ENCODE measurements at regions not wholly inside any gene's neighbourhood (a gene's known extent, or its start where the extent isn't known, plus 50 kb on each side); places are given as distances from the start of the nearest gene placed in this dataset.
A peak's percentile ranks its signal among the peaks of the same experiment; 100 is the strongest.
"Not testable (repeated sequence)": the region's sequence is repeated elsewhere in the genome, so short reads cannot be mapped to it uniquely, and the experiment has no call there.

- not testable (repeated sequence) for DNase-seq (ENCODE audit: low spot score in 2 of 2); FAIRE-seq
These were observed 1253.6 kb downstream of the RPIA start for GRCh38 chr2:89945004-89945616.

DNA sequence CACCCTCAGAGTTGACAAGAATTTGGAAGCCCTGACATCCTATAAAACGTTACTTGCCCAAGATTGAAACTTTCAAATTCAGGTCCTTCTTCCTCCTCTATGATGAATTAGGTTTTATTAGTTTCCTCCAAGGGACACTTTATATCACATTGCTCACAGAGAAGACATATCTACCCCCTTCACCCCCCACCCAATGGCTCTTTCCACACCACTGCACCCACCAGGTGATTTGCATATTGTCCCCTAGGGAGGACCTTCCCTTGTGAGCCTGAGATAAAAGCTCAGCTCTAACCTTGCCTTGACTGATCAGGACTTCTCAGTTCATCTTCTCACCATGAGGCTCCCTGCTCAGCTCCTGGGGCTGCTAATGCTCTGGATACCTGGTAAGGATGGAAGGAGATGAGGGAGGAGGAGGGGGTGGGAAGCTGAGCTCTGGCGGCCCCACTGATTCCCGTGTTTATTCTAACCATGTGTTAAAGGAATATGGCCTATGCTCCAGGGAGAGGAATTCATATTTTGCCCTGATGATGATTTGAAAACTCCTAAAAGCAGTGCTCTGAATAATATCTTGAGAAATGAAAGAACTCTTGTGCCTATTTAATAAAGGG, 1255.8 kb downstream of the RPIA start:
- FAIRE-seq; DNase-seq (ENCODE audit: low spot score in 2 of 2): not testable (repeated sequence)

DNA sequence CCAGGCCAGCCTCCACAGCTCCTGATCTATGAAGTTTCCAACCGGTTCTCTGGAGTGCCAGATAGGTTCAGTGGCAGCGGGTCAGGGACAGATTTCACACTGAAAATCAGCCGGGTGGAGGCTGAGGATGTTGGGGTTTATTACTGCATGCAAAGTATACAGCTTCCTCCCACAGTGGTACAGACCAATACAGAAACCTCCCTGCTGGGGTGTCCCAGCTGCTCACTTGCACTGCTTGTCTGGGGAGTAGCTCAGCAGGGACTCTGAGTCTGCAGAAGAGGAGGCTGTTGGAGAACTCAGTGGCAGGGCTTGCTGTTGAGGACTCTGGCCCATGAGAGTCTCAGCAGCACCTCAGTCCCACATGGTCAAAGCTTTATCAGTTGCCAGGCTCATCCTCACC, 1256.6 kb downstream of the RPIA start:
- DNase-seq (ENCODE audit: low spot score in 2 of 2); FAIRE-seq: not testable (repeated sequence)

DNA sequence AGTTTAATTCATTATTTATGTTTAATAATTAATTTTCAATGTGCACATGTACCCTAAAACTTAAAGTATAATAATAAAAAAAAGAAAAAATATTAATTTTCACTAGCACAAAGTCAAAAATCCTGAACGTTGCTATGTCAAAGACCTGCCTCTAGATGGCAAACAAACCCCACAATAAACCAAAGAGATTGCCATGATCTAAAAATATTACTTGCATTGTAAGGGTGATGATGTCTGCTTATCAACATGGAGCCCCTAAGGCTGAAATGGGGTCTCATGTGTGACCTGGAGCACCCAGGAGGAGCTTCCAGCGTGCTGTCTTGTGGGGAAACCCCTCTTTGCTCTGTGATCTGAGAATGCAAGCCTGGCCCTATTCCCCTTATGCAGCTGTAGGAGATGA, 1259.3 kb downstream of the RPIA start:
- not testable (repeated sequence) for DNase-seq (ENCODE audit: low spot score in 2 of 2)
- peak; percentile 90 for FAIRE-seq

GRCh38 chr2:89957236-89957635, 1265.8 kb downstream of the RPIA start:
- not testable (repeated sequence) for FAIRE-seq; DNase-seq (ENCODE audit: low spot score in 2 of 2)

- not testable (repeated sequence) for DNase-seq (ENCODE audit: low spot score in 2 of 2)
- peak; percentile 47 for FAIRE-seq
These were observed 1268.4 kb downstream of the RPIA start for GRCh38 chr2:89959729-89960378.

GRCh38 chr2:89960570-89960969, 1269.1 kb downstream of the RPIA start:
- DNase-seq (ENCODE audit: low spot score in 2 of 2); FAIRE-seq: not testable (repeated sequence)

DNA sequence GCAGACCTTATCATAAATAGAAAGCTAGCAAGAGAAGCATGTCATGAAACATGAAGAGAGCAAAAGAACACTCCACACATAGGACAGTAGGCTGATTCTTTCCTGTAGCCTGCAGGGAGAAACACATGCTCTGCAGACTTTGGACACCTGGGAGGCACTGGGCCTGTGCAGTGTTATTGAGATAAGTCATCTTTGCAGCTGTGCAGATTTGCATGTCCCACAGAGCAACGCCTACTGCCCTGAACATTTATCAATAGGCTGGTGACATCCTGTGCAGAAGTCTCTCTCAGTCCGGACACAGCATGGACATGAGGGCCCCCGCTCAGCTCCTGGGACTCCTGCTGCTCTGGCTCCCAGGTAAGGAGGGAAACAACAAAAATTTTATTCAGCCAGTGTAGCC, 1277.1 kb downstream of the RPIA start:
- FAIRE-seq; DNase-seq (ENCODE audit: low spot score in 2 of 2): not testable (repeated sequence)

GRCh38 chr2:89969190-89969589, 1277.7 kb downstream of the RPIA start:
- not testable (repeated sequence) for FAIRE-seq

DNA sequence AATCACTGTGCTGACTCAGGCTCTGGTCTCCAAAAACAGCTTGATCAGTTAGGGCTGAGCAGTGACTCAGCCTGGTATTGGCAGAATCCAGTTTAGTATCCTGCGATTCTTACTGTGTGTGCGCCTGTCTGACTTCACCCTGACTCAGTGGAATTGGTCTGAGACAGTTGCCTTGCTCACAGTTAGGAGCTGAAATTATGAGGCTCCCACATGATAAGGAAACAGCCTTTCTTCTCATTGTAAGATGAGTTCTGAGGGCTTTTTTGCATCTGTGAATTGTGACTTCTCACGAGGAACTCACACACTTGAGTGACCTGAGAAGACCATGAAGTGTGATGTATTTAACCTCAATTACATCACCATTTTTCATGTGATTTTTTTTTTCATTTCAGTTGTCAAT, 1282.4 kb downstream of the RPIA start:
- not testable (repeated sequence) for DNase-seq (ENCODE audit: low spot score in 2 of 2); FAIRE-seq

More at GRCh38 chr2:89969190-89969589, 1277.7 kb downstream of the RPIA start:
- not testable (repeated sequence) for DNase-seq (ENCODE audit: low spot score in 2 of 2)

GRCh38 chr2:89979826-89980537, 1288.5 kb downstream of the RPIA start:
- not testable (repeated sequence) for DNase-seq (ENCODE audit: low spot score in 2 of 2); FAIRE-seq

- DNase-seq (ENCODE audit: low spot score in 2 of 2); FAIRE-seq: not testable (repeated sequence)
These were observed 1290.8 kb downstream of the RPIA start for GRCh38 chr2:89982246-89982645.

DNA sequence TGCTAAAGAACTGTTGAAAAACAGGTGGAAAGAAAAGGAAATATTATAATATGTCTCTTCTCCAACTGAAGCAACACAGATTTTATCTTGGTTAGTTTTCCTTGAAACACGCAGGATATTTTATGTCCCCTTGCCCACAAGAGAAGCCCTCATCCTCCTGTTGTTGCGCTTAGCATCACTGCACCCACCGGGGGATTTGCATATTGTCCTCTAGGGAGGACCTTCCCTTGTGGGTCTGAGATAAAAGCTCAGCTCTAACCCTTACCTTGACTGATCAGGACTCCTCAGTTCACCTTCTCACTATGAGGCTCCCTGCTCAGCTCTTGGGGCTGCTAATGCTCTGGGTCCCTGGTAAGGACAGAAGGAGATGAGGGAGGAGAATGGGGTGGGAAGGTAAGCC, 1294.2 kb downstream of the RPIA start:
- not testable (repeated sequence) for DNase-seq (ENCODE audit: low spot score in 2 of 2); FAIRE-seq

DNA sequence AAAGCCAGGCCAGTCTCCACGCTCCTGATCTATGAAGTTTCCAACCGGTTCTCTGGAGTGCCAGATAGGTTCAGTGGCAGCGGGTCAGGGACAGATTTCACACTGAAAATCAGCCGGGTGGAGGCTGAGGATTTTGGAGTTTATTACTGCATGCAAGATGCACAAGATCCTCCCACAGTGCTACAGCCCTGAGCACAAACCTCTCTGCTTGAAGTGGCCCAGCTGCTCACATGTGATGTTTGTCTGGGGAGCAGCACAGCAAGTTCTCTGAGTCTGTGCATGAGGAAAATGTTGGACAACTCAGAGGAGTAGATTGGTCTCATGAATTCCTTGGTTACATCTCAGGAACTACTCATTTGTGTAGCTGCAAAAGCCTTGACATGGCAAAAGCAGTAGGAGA, 1295.1 kb downstream of the RPIA start:
- not testable (repeated sequence) for FAIRE-seq; DNase-seq (ENCODE audit: low spot score in 2 of 2)

- not testable (repeated sequence) for FAIRE-seq; DNase-seq (ENCODE audit: low spot score in 2 of 2)
These were observed 1305.3 kb downstream of the RPIA start for GRCh38 chr2:89996779-89997178.

DNA sequence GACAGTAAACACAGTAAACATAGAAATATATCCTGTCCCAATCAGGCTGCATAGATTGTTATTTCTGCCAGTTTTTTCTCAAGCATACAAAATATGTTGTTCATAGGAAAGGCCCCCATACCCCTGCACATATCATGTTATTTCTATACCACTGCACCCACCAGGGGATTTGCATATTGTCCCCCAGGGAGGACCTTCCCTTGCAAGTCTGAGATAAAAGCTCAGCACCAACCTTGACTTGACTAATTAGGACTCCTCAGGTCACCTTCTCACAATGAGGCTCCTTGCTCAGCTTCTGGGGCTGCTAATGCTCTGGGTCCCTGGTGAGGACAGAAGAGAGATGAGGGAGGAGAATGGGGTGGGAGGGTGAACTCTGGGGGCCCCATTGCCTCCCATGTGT, 1313.1 kb downstream of the RPIA start:
- DNase-seq (ENCODE audit: low spot score in 2 of 2); FAIRE-seq: not testable (repeated sequence)

- not testable (repeated sequence) for FAIRE-seq
These were observed 1319.1 kb downstream of the RPIA start for GRCh38 chr2:90010442-90011100.

DNA sequence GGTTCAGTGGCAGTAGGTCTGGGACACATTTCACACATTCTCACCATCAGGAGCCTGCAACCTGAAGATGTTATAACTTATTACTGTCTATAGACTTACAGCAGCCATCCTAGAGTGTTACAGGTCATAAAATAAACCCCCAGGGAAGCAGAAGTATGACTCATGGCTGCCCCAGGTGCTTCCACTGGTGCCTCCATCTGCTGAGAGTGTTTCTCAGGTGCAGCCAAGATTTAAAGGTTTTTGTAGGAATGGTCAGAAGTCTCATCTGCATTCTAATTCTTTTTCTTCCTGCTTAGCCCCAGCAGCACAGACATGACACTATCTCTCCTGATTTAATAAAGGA, 1319.6 kb downstream of the RPIA start:
- not testable (repeated sequence) for FAIRE-seq; DNase-seq (ENCODE audit: low spot score in 2 of 2)

More at GRCh38 chr2:90010442-90011100, 1319.1 kb downstream of the RPIA start:
- not testable (repeated sequence) for DNase-seq (ENCODE audit: low spot score in 2 of 2)

- not testable (repeated sequence) for FAIRE-seq
These were observed 1328.4 kb downstream of the RPIA start for GRCh38 chr2:90019908-90020307.

GRCh38 chr2:90021234-90021633, 1329.8 kb downstream of the RPIA start:
- FAIRE-seq; DNase-seq (ENCODE audit: low spot score in 2 of 2): not testable (repeated sequence)

More at GRCh38 chr2:90019908-90020307, 1328.4 kb downstream of the RPIA start:
- DNase-seq (ENCODE audit: low spot score in 2 of 2): not testable (repeated sequence)
